ENCODE measurements at regions not wholly inside any gene's neighbourhood (a gene's known extent, or its start where the extent isn't known, plus 50 kb on each side); places are given as distances from the start of the nearest gene placed in this dataset.

GRCh38 chr14:97916100-97916499 lies 1118.9 kb downstream of the VRK1 start:
- DNase-seq (ENCODE audit: low spot score) = no peak
- in situ Hi-C loops (cut with MboI; ENCODE audit: low sequenced_read_pairs, unreplicated experiment) = no loop called here
- TF ChIP-seq CTCF (IDR thresholded peaks at IDR 0.05; ENCODE audit: borderline replicate concordance, control extremely low read depth, extremely low read depth, insufficient read depth, missing control alignments) = no peak

- TF ChIP-seq CTCF (IDR thresholded peaks at IDR 0.05; ENCODE audit: borderline replicate concordance, control extremely low read depth, extremely low read depth, insufficient read depth, missing control alignments) = no peak
- in situ Hi-C loops (cut with MboI; ENCODE audit: low sequenced_read_pairs, unreplicated experiment) = no loop called here
- DNase-seq (ENCODE audit: low spot score) = no peak
Measured at GRCh38 chr14:97916669-97917568, 1119.7 kb downstream of the VRK1 start.

DNA sequence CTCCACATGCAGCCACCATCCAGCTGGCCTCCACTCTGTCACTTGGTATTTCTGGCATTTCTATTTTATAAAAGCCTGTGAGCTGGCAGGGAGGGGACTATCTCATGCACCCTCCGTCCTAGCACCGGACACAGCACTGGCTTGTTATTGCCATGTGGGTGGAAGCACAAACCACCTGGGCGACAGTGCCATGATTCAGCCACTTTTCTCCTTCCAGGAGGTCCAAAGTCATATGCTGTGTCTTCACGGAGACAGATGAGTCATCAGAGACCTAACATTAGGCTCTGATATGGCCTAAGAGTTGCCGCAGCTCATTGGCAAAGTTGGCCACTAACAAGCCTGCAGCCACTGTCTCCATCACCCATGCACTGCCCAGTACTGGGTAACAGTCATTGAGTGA lies 1123.0 kb downstream of the VRK1 start:
- in situ Hi-C loops (cut with MboI; ENCODE audit: low sequenced_read_pairs, unreplicated experiment) = no loop called here
- no peak for DNase-seq (ENCODE audit: low spot score)
- no peak for TF ChIP-seq CTCF (IDR thresholded peaks at IDR 0.05; ENCODE audit: borderline replicate concordance, control extremely low read depth, extremely low read depth, insufficient read depth, missing control alignments)

- no peak for TF ChIP-seq CTCF (IDR thresholded peaks at IDR 0.05; ENCODE audit: borderline replicate concordance, control extremely low read depth, extremely low read depth, insufficient read depth, missing control alignments)
- DNase-seq (ENCODE audit: low spot score) = no peak
- in situ Hi-C loops (cut with MboI; ENCODE audit: low sequenced_read_pairs, unreplicated experiment) = no loop called here
Measured at GRCh38 chr14:97921296-97921695, 1124.1 kb downstream of the VRK1 start.

DNA sequence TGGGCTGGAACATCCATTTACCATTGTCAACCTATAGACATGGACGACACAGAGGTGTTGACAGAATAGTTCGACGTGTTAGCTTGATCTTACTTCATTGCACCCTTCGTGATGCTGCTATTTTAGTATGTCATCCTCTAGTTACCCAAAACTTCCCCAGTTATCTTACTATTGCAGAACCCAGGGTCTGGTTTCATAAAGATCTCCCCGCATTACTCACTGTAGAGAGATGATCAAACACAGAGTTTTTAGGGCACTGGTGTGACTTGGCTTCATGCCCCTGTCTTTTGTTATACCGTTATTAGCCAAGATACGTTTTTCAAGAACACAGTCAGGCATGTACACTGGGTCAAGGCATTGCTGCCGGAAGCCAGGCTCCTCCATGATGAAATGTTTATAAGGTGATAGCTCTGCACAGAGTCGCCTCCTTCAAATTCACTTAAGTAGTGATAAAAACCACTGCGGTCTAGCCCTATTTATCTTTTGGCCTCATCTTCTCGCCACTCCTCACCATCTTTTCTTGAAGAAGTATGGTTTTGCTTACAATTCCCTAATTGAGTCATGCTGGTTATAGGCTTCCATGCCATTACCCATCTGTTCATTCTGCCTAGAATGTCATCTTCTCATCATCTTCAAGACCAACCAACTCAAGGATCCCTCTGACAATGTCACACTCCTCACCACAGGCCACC lies 1127.9 kb downstream of the VRK1 start:
- no peak for DNase-seq (ENCODE audit: low spot score)
- in situ Hi-C loops (cut with MboI; ENCODE audit: low sequenced_read_pairs, unreplicated experiment) = no loop called here
- TF ChIP-seq CTCF (IDR thresholded peaks at IDR 0.05; ENCODE audit: borderline replicate concordance, control extremely low read depth, extremely low read depth, insufficient read depth, missing control alignments) = no peak

DNA sequence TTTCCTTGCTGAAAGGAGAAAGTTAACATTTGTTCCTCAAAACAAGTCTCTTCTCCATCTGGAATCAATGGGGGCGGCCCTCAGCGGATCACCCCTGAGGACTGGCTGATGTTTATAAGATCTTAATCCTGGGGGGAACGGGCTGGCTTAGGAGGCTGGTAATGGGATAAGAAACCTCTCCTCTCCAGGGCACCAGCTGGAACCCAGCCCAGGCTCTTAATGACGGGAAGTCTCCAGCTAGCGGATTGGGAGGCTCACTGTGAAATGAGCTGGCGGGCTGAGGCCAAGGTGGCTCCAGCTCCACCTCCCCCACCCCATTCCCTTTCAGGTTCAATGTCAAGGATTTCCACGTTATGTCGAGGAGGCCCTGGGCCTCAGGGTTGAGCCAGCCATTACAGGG lies 1133.0 kb downstream of the VRK1 start:
- in situ Hi-C loops (cut with MboI; ENCODE audit: low sequenced_read_pairs, unreplicated experiment) = no loop called here
- no peak for DNase-seq (ENCODE audit: low spot score)
- no peak for TF ChIP-seq CTCF (IDR thresholded peaks at IDR 0.05; ENCODE audit: borderline replicate concordance, control extremely low read depth, extremely low read depth, insufficient read depth, missing control alignments)
